SJSA1 (cell line): ENCODE measurements at regions not wholly inside any gene's neighbourhood (a gene's known extent, or its start where the extent isn't known, plus 50 kb on each side); places are given as distances from the start of the nearest gene placed in this dataset.
"Not testable (repeated sequence)": the region's sequence is repeated elsewhere in the genome, so short reads cannot be mapped to it uniquely, and the experiment has no call there.

Source experiments
- DNase-seq, 2 experiments: peaks; one replicate each; pipeline ENCODE4 v3.0.0-alpha.2; 2015 to 2020; ENCODE audit warnings: low spot score in 2 of 2, low read depth in 1 of 2
- H3K27ac ChIP-seq: fragments of 250-450 bp; sonication (Bioruptor Pico); 2 replicates; pipeline ENCODE4 v1.5.1; 2020; ENCODE audit warnings: mild to moderate bottlenecking, moderate library complexity
- H3K27me3 ChIP-seq: fragments of 250-450 bp; sonication (Bioruptor Pico); replicated peaks from 2 replicates; pipeline ENCODE4 v1.5.1; 2020; ENCODE audit warnings: mild to moderate bottlenecking, moderate library complexity
- H3K36me3 ChIP-seq: fragments of 250-450 bp; sonication (Bioruptor Pico); 2 replicates; pipeline ENCODE4 v1.5.1; 2020; ENCODE audit warnings: mild to moderate bottlenecking
- H3K4me1 ChIP-seq: fragments of 250-450 bp; sonication (Bioruptor Pico); replicated peaks from 2 replicates; pipeline ENCODE4 v1.6.1; 2021; ENCODE audit warnings: mild to moderate bottlenecking
- H3K4me3 ChIP-seq: fragments of 250-450 bp; sonication (Bioruptor Pico); 2 replicates; pipeline ENCODE4 v1.5.1; 2020; ENCODE audit warnings: mild to moderate bottlenecking
- H3K9me3 ChIP-seq: fragments of 250-450 bp; sonication (Bioruptor Pico); replicated peaks from 2 replicates; pipeline ENCODE4 v1.5.1; 2020; ENCODE audit warnings: mild to moderate bottlenecking

DNA sequence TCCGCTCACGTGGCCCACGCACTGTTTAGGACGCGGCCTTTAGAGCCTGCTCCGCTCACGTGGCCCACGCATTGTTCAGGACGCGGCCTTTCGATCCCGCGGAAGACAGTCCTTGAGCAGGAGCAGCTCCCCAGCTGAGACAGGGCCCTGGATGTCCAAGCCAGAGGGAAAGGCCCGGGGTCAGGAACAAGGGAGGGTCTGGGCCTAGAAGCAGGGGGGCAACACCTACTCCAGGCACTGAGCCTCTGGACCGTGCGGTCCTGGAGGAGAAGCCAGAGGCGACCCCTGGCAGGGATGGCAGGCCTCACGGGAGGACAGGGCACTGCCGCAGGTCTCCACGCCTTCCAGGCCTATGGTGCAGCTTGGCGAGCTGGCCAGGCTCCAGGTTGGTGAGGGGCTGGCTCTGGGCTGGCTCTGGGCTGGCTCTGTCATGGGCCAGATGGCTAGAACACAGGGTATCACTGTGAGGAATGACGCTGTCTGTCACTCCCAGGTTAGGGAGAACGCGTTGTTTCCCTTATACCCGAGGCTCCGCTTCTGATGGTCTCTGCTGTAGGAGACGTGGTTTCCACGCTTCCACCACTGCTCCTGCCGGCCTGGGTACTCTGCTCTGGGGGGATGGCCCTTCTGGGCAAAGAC, 341.7 kb downstream of the TMEM121 start:
- peaks cover 3% of the 10 kb centered on the region; the same call in 1 of the 2 replicates for H3K9me3 ChIP-seq
- DNase-seq = peak in 1 of 2 experiments; percentile 16
- no peak overlapping the region for H3K4me3 ChIP-seq

DNA sequence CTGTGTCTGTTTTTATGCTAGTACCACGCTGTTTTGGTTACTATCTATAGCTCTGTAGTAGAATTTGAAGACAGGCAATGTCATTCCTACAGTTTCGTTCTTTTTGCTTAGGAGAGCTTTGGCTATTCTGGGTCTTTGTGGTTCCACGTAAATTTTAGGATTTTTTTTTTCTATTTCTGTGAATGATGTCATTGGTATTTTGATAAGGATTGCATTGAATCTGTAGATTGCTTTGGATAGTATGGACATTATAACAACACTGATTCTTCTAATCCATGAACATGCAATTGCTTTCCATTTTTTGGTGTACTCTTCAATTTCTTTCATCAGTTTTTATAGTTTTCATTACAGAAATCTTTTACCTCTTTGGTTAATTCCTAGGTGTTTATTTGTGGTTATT, 345.2 kb downstream of the TMEM121 start:
- H3K4me3 ChIP-seq = no peak overlapping the region
- no peaks in the 10 kb centered on the region for H3K9me3 ChIP-seq
- no peak overlapping the region for H3K27ac ChIP-seq
- H3K27me3 ChIP-seq = no peaks in the 10 kb centered on the region
- no peaks in the 10 kb centered on the region for H3K4me1 ChIP-seq
- H3K36me3 ChIP-seq = no peaks in the 10 kb centered on the region
- no peak for DNase-seq

More for the DNA sequence above, 341.7 kb downstream of the TMEM121 start:
- Histone ChIP-seq H3K27ac (no peak overlapping the region), H3K4me1 (no peaks in the 10 kb centered on the region), H3K27me3 (no peaks in the 10 kb centered on the region), H3K36me3 (no peaks in the 10 kb centered on the region)

DNA sequence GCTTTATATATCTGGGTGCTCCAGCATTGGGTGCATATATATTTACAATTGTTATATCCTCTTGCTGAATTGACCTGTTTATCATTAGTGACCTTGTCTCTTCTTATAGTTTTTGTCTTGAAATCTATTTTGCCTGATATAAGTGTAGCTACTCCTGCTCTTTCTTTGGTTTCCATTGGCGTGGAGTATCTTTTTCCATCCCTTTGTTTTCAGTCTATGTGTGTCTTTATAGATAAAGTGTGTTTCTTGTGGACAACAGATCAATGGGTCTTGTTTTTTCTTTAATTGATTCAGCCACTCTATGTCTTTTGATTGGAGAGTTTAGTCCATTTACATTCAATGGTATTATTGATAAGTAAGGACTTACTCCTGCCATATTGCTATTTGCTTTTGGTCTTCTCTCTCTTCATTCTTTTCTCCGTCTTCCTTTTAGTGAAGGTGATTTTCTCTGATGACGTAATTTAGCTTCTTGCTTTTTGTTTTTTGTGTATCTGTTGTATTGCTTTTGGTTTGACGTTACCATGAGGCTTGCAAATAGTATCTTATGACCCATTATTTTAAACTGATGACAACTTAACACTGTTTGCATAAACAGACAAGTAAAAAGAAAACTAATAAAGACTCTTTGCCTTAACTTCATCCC, 347.6 kb downstream of the TMEM121 start:
- H3K27me3 ChIP-seq = no peaks in the 10 kb centered on the region
- no peaks in the 10 kb centered on the region for H3K9me3 ChIP-seq
- H3K4me1 ChIP-seq = no peaks in the 10 kb centered on the region
- H3K4me3 ChIP-seq = no peak overlapping the region
- no peaks in the 10 kb centered on the region for H3K36me3 ChIP-seq
- DNase-seq = no peak
- no peak overlapping the region for H3K27ac ChIP-seq

DNA sequence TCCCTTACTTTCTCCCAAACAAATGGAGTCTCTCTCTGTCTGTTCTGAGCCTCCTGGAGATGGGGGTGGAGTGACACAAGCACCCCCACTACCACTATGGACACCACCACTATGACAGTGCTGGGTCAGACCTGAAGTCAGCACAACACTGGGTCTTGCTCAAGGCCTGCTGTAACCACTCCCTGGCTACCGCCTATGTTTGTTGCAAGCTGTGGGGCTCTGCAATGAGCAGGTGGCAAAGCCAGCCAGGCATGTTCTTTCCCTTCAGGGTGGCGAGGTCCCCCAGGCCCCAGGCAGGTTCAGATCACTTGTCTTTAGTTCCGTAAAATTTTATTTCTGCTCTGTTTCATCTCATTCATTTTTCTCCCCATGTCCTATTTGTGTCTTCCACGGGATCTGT, 349.8 kb downstream of the TMEM121 start:
- Histone ChIP-seq H3K27me3 (no peaks in the 10 kb centered on the region), H3K36me3 (no peaks in the 10 kb centered on the region), H3K9me3 (no peaks in the 10 kb centered on the region), H3K4me1 (no peaks in the 10 kb centered on the region), H3K27ac (no peak overlapping the region), H3K4me3 (no peak overlapping the region)
- DNase-seq = peak in 1 of 2 experiments; percentile 17

DNA sequence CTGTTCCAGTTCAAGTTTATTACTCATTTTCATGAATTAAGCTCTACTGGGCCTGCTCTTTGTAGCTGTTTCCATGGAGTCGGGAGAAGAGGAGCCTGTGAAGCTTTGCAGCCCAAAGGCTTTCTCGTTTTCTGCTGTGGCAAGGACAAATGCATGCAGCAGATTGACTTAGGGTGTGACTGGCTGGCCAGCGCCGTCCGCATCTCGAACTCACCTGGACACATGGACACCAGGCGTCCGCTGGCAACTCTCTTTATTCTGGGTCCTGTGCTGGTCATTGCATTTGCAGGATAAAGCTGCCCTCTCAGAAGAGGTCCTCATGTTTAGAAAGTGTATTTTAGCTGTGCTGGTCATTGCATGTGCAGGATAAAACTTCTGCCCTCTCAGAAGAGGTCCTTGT, 350.4 kb downstream of the TMEM121 start:
- Histone ChIP-seq H3K27ac (no peak overlapping the region), H3K36me3 (no peaks in the 10 kb centered on the region), H3K4me3 (no peak overlapping the region), H3K27me3 (no peaks in the 10 kb centered on the region), H3K9me3 (no peaks in the 10 kb centered on the region), H3K4me1 (no peaks in the 10 kb centered on the region)
- DNase-seq = peak in 1 of 2 experiments; percentile 23

DNA sequence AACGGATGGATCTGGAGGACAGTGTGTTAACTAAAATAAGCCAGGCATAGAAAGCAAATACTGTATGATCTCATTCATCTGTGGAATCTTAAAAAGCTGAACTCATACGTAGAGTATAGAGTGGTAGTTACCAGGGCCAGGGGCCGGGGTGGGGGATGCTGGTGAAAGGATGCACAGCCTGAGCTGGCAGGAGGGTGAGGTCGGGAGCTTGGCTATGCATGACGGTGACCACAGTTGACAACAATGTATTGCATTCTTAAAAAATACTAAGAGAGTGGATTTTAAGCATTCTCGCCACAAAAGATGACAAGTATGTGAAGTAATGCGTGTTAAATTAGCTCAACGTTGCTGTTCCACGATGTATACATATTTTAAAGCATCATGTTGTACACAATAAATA, 351.3 kb downstream of the TMEM121 start:
- Histone ChIP-seq H3K27me3 (no peaks in the 10 kb centered on the region), H3K4me1 (no peaks in the 10 kb centered on the region), H3K9me3 (no peaks in the 10 kb centered on the region), H3K4me3 (no peak overlapping the region), H3K27ac (no peak overlapping the region), H3K36me3 (no peaks in the 10 kb centered on the region)
- DNase-seq = peak in 1 of 2 experiments; percentile 16

DNA sequence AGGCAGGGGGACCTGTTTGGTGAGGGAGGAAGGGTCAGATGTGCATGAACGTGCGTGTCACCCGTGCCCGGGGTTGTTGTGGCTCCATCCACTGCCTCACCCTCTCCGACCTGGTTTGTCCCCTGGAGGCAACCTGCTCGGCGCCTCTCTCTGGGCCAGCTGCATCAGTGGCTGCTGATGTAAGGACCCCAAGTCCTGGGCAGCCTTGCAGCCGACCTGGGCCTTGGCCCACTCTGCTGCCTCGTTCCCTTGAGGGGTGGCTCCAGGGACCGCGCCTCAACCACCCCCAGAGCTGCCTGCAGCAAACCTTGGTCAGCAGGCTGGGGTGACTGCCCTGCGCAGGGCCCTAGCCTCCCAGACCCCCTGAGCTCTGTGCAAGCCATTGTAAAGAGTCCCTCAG, 351.7 kb downstream of the TMEM121 start:
- no peaks in the 10 kb centered on the region for H3K4me1 ChIP-seq
- H3K36me3 ChIP-seq = no peaks in the 10 kb centered on the region
- DNase-seq = peak in 1 of 2 experiments; percentile 18
- no peaks in the 10 kb centered on the region for H3K27me3 ChIP-seq
- H3K9me3 ChIP-seq = no peaks in the 10 kb centered on the region
- H3K4me3 ChIP-seq = no peak overlapping the region
- no peak overlapping the region for H3K27ac ChIP-seq

DNA sequence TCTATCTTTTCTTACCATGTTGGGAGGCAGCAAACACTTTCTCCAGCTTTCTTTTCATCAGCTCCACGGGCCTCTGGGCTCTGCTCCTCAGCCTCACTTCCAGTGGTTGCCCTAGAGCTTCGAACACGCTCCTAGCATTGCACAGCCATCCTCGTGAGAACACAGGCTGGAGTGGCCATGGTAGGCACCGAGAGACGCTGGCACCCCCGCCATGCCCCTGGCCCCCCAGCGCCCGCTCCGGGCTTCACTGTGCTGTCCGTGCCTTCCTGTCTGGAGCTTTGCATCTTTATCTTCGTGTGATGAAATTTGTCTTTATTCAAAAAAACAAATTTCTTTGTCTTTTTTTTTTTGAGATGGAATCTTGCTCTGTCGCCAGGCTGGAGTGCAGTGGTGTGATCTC, 352.2 kb downstream of the TMEM121 start:
- peak in 1 of 2 experiments; percentile 23 for DNase-seq
- no peak overlapping the region for H3K27ac ChIP-seq
- H3K4me3 ChIP-seq = no peak overlapping the region
- H3K9me3 ChIP-seq = no peaks in the 10 kb centered on the region
- H3K36me3 ChIP-seq = no peaks in the 10 kb centered on the region
- no peaks in the 10 kb centered on the region for H3K4me1 ChIP-seq
- no peaks in the 10 kb centered on the region for H3K27me3 ChIP-seq

DNA sequence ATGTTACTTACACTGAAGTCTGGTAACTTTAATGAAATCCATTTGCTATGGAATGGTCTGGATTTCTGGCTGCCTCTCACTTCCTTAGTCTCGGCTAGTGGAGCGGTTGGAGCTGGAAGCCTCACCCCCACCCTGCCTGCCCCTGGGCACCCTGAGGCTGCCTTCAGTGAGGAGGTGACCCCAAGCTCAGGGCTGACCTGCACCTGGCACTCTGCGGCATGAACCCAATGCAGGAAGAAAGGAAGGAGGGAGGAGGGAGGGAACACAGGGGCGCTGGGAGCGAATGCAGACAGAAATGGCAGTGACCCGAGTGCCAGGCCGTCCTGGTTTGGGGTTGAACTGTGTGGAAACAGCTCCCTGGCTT, 353.1 kb downstream of the TMEM121 start:
- Histone ChIP-seq H3K9me3 (no peaks in the 10 kb centered on the region), H3K36me3 (no peaks in the 10 kb centered on the region), H3K4me1 (no peaks in the 10 kb centered on the region), H3K27me3 (no peaks in the 10 kb centered on the region), H3K4me3 (no peak overlapping the region), H3K27ac (no peak overlapping the region)
- peak in 1 of 2 experiments; percentile 25 for DNase-seq

DNA sequence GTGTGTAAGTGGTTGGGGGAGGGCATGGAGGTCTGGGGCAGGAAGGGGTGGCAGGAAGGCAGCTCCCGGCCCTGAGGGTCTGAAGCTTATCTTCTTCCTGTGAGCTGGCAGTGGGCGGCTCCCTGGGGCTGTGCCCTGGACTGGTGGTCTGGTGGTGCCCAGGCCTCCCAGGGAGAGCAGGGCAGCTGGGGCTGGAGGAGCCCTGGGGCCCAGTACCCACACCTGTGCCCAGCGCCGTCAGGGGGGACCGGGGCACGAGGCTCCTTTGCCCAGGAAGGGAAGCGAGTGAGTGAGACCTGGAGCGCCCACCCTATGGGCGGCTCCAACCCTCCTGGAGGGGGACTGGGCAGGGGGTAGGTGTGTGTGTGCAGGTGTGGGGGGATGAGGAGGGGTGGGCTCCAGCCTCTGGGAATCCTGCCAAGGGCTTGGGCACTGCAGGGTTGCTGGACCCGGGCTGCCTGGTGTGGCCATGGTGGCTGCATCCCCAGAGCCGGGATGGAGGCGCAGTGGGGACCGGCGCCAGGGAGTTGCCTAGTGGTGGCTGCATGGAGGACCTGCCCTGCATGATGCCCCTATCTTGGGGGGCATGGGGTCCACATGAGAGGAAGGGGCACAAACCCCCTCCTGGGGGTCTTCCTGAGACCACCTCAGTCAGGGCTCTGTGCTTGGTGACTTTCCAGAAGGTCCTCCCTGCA, 353.6 kb downstream of the TMEM121 start:
- Histone ChIP-seq H3K9me3 (no peaks in the 10 kb centered on the region), H3K4me3 (no peak overlapping the region), H3K36me3 (no peaks in the 10 kb centered on the region), H3K27me3 (no peaks in the 10 kb centered on the region), H3K27ac (no peak overlapping the region), H3K4me1 (no peaks in the 10 kb centered on the region)
- DNase-seq = peak in 1 of 2 experiments; percentile 36

DNA sequence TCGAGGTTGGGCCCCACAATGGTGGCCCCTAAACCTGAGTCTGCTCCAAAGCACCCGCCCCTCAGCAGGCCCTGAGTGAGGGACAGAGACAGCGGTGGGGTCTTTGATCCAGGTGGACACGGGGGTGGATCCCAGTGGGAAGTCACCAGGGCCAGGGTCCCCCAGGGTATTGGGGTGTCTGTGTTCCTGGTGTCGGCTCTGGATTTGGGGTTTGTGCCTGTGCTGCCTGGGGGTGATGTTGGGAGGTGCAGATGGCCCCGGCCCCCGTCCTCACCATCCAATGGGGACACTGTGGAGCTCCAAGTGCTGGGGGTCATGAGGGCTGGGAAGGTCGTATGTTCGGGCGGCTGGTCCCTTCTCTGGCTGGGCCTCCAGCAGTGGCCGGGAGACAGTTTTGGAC, 354.2 kb downstream of the TMEM121 start:
- Histone ChIP-seq H3K4me3 (no peak overlapping the region), H3K27me3 (no peaks in the 10 kb centered on the region), H3K9me3 (no peaks in the 10 kb centered on the region), H3K36me3 (no peaks in the 10 kb centered on the region), H3K4me1 (no peaks in the 10 kb centered on the region), H3K27ac (no peak overlapping the region)
- peak in 1 of 2 experiments; percentile 31 for DNase-seq

DNA sequence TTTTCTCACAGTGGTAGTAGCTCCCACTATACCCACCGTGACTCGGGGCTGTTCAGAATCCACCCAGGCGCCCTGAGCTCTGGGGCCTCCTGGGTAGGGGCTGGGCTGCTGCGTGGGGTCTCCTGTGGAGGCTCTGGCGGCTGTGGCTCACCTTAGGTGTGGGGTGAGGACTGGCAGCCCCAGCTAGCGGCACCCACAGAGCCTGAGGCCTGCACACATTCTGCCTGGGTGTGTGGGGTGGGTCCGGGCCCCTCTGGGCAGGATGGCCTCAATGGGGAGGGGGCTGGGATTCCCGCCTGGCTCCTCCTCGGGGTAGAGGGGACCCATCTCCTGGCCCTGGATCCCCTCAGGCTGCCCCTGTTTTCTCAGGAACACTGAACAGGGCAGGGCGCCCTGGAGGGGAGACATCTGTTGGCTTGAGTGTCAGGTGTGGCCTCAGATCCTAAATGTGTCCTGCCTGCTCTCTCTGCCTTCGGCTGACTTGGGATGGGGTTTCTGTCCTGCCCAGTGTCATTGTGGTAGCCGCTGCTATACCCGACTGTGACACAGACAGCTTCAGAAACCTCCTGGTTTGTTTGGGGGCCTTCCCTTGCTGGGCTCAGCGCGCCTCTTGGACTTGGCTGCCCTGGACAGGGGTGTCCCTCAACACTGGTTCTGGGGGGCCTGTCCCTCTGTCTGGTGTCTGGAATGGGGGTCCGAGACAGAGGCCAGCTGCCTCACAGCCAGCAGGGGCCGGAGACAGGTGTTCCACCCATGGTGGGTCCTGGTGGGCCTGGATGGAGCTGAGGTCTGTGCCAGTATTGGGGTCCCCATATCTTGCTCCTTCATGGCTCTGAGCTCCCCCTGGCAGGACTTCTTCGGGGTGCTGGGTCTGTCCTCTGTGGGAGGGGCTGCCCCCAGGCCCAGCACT, 354.9 kb downstream of the TMEM121 start:
- peak in 1 of 2 experiments; percentile 37 for DNase-seq
- no peak overlapping the region for H3K4me3 ChIP-seq
- no peaks in the 10 kb centered on the region for H3K9me3 ChIP-seq
- H3K4me1 ChIP-seq = no peaks in the 10 kb centered on the region
- no peaks in the 10 kb centered on the region for H3K27me3 ChIP-seq
- H3K36me3 ChIP-seq = no peaks in the 10 kb centered on the region
- no peak overlapping the region for H3K27ac ChIP-seq

DNA sequence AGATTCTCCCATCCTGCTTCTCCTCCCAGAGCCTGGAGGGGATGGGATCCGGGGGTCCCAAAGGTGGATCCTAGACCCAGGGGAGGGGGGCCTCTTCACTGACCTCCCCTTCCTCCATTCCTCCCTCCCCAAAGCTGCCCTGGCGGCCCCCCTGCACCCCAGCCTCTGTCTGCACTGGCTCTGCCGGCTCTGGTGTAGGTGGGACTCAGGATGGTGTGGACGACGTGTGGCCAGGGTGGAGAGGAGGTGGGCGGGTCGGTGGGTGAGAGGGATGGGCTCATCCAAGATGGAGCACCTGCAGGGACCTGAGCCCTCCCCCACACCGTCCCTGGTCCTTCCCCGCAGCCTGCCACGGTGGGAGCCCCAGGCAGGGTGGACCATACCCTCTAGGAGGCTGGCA, 355.6 kb downstream of the TMEM121 start:
- not testable (repeated sequence) for H3K9me3 ChIP-seq
- peak in 1 of 2 experiments; percentile 33 for DNase-seq

More for the DNA sequence above, 355.6 kb downstream of the TMEM121 start:
- not testable (repeated sequence) for H3K27me3 ChIP-seq, H3K4me1 ChIP-seq, H3K4me3 ChIP-seq, H3K36me3 ChIP-seq, H3K27ac ChIP-seq
